ENCODE measurements at regions not wholly inside any gene's neighbourhood (a gene's known extent, or its start where the extent isn't known, plus 50 kb on each side); places are given as distances from the start of the nearest gene placed in this dataset.

- no peak for TF ChIP-seq CTCF (IDR thresholded peaks at IDR 0.05; ENCODE audit: low read depth, low read length, missing control alignments)
- no peak overlapping the region for H3K4me3 ChIP-seq (ENCODE audit: low read depth, low read length)
- DNase-seq (ENCODE audit: low read depth): no peak
Measured at GRCh38 chr1:30476476-30476875, 246.9 kb downstream of the MATN1 start.

DNA sequence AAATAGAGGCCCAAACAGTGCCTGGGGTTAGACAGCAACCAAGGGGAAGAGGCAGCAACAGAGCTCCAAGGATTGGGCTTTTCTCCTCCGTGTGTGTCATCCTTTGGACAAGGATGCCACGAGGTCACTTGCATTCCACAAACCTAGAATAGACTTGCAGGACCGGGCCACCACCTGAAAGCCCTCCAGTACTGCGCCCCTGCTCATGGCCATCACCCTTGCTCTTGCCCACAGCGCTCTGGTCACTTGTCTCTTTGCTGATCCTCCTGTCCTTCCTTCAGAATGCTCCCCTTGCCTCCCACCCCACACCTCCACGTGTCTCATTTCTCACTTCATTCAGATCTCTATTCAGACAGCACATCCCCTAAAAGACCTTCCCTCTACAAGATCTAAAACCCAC is 247.4 kb downstream of the MATN1 start:
- TF ChIP-seq CTCF (IDR thresholded peaks at IDR 0.05; ENCODE audit: low read depth, low read length, missing control alignments): no peak
- no peak overlapping the region for H3K4me3 ChIP-seq (ENCODE audit: low read depth, low read length)
- no peak for DNase-seq (ENCODE audit: low read depth)

- DNase-seq (ENCODE audit: low read depth): no peak
- no peak overlapping the region for H3K4me3 ChIP-seq (ENCODE audit: low read depth, low read length)
- no peak for TF ChIP-seq CTCF (IDR thresholded peaks at IDR 0.05; ENCODE audit: low read depth, low read length, missing control alignments)
Measured at GRCh38 chr1:30475201-30475600, 248.2 kb downstream of the MATN1 start.

- H3K4me3 ChIP-seq (ENCODE audit: low read depth, low read length): no peak overlapping the region
- no peak for DNase-seq (ENCODE audit: low read depth)
- TF ChIP-seq CTCF (IDR thresholded peaks at IDR 0.05; ENCODE audit: low read depth, low read length, missing control alignments): no peak
Measured at GRCh38 chr1:30474818-30475200, 248.6 kb downstream of the MATN1 start.

DNA sequence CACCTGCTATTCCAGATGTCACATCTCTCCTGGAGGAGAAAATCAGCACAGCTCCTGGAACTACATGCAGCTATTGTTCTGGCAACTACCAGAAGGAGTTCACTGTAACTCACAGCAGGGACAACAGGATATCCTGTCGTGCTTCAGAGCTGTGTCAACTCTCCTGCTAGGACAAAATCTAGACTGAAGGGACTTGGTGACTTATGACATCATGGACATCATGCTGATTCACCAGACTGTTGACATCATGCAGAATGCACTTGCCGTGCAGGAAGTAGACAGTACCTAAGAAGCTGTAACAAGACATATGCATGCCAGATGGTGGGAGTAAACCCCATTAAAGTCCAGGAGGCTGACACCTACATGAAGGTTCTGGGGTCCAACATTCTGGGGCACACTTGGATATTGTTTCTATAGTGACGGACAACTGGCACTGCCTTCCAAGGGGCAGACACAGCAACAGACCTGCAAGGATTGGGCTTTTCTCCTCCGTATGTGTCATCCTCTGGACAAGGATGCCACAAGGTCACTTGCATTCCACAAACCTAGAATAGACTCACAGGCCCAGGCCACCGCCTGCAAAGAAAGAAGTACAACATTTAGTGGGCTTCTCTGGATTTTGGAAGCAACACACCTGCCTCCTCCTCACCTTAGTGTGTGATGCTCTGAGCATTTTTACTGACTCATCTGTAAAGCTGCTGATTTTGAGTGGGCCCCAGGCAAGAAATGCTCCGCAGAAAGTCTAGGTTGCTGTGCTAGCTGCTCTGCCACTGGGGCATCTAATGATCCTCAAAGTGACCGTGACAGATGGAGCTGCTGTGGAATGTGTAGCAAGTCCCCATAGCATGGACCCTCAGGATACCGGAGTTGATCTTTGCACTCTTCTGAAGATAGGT is 249.2 kb downstream of the MATN1 start:
- DNase-seq (ENCODE audit: low read depth): no peak
- no peak for TF ChIP-seq CTCF (IDR thresholded peaks at IDR 0.05; ENCODE audit: low read depth, low read length, missing control alignments)
- no peak overlapping the region for H3K4me3 ChIP-seq (ENCODE audit: low read depth, low read length)

GRCh38 chr1:30472526-30472925 is 250.9 kb downstream of the MATN1 start:
- DNase-seq (ENCODE audit: low read depth): no peak
- no peak overlapping the region for H3K4me3 ChIP-seq (ENCODE audit: low read depth, low read length)
- TF ChIP-seq CTCF (IDR thresholded peaks at IDR 0.05; ENCODE audit: low read depth, low read length, missing control alignments): no peak

GRCh38 chr1:30472009-30472408 is 251.4 kb downstream of the MATN1 start:
- no peak for TF ChIP-seq CTCF (IDR thresholded peaks at IDR 0.05; ENCODE audit: low read depth, low read length, missing control alignments)
- DNase-seq (ENCODE audit: low read depth): no peak
- H3K4me3 ChIP-seq (ENCODE audit: low read depth, low read length): no peak overlapping the region
